Thoracic aorta (tissue), 2 donors: ENCODE measurements at regions not wholly inside any gene's neighbourhood (a gene's known extent, or its start where the extent isn't known, plus 50 kb on each side); places are given as distances from the start of the nearest gene placed in this dataset.

Source experiments
- ATAC-seq: fragments of 150-250 bp; one replicate; pipeline ENCODE4 v1.8.0; 2017; ENCODE audit warnings: low read depth; ENCODE audit not compliant: insufficient number of reproducible peaks, low FRiP score
- DNase-seq: peaks from one replicate; pipeline ENCODE4 v3.0.0-alpha.2; 2020; ENCODE audit warnings: low spot score
- H3K27ac ChIP-seq, 2 donors: fragments of 200-600 bp; sonication (generic); 1 replicate in 1 of 2; 2 replicates in 1 of 2; pipeline ENCODE4 v1.5.1; 2016; ENCODE audit warnings: mild to moderate bottlenecking in 2 of 2, moderate library complexity in 2 of 2
- H3K27me3 ChIP-seq: fragments of 200-600 bp; sonication (generic); replicated peaks from 2 replicates; pipeline ENCODE4 v1.6.0; 2016; ENCODE audit warnings: mild to moderate bottlenecking; ENCODE audit not compliant: insufficient read depth
- H3K36me3 ChIP-seq: fragments of 200-600 bp; sonication (generic); one replicate; pipeline ENCODE4 v1.5.1; 2016
- H3K4me1 ChIP-seq, 2 donors: fragments of 200-600 bp; sonication (generic); 1 replicate in 1 of 2; 2 replicates in 1 of 2; pipeline versions ENCODE4 v1.5.1 to v1.6.0; 2016; ENCODE audit warnings: low read depth in 2 of 2, mild to moderate bottlenecking in 1 of 2; ENCODE audit not compliant: control insufficient read depth in 1 of 2
- H3K4me3 ChIP-seq: fragments of 200-600 bp; sonication (generic); 2 replicates; pipeline ENCODE4 v1.5.1; 2016; ENCODE audit warnings: mild to moderate bottlenecking
- H3K9me3 ChIP-seq: fragments of 200-600 bp; sonication (generic); 2 replicates; pipeline ENCODE4 v1.5.1; 2016
- TF ChIP-seq, protein P1 (sequence below): fragments of 200-600 bp; sonication (generic); IDR thresholded peaks from one replicate; pipeline ENCODE4 v1.5.1; 2019; ENCODE audit warnings: antibody characterized with exemption

DNA sequence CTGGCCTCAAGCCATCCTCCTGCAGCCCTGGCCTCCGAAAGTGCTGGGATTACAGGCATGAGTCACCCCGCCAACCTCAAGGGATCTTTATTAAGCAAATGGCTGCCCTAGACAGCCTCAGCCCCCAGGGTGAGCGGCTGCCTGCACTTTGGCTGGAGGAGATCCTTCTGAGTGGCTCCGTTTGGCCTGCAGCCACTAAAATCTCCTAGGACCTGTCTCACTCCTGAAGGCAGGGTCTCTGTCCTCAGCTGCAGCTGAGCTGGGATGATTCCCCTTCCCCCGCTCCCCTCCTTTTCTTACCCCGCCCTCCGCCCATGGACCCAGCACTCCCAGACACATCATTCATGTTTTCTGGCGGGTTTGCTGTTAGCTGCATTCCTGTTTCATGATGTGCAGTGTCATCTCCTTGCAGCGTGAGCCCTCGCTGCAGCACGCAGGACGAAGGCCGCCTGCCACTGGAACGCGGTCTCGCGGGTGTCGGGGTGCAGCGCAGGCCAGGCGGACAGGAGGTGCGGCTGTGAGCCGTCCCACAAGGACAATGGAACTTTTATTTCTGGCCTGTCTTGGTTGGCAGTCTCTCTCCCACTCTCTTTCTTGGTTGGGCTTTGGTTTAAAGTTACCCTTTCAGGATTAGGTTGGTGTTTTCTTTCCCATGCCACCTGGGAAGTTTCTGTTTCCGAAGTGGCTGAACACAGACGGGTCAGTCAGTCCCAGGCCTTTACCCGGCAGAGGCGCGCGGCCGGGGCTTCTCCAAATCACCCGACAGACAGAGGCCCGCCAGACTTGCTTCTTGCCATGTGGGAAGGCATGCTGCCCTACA lies 137.1 kb downstream of the FOXD1 start:
- H3K27ac ChIP-seq = peak overlapping the region; percentile 66 to 74
- DNase-seq = peak; percentile 30
- no peaks in the 10 kb centered on the region for H3K9me3 ChIP-seq
- peak overlapping the region; percentile 54 for H3K4me3 ChIP-seq
- TF ChIP-seq, protein P1, sequence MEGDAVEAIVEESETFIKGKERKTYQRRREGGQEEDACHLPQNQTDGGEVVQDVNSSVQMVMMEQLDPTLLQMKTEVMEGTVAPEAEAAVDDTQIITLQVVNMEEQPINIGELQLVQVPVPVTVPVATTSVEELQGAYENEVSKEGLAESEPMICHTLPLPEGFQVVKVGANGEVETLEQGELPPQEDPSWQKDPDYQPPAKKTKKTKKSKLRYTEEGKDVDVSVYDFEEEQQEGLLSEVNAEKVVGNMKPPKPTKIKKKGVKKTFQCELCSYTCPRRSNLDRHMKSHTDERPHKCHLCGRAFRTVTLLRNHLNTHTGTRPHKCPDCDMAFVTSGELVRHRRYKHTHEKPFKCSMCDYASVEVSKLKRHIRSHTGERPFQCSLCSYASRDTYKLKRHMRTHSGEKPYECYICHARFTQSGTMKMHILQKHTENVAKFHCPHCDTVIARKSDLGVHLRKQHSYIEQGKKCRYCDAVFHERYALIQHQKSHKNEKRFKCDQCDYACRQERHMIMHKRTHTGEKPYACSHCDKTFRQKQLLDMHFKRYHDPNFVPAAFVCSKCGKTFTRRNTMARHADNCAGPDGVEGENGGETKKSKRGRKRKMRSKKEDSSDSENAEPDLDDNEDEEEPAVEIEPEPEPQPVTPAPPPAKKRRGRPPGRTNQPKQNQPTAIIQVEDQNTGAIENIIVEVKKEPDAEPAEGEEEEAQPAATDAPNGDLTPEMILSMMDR = no peak
- no peaks in the 10 kb centered on the region for H3K27me3 ChIP-seq
- no peaks in the 10 kb centered on the region for H3K36me3 ChIP-seq
- peaks cover 3 to 29% of the 10 kb centered on the region in 2 donors for H3K4me1 ChIP-seq
- peak; percentile 67 for ATAC-seq

DNA sequence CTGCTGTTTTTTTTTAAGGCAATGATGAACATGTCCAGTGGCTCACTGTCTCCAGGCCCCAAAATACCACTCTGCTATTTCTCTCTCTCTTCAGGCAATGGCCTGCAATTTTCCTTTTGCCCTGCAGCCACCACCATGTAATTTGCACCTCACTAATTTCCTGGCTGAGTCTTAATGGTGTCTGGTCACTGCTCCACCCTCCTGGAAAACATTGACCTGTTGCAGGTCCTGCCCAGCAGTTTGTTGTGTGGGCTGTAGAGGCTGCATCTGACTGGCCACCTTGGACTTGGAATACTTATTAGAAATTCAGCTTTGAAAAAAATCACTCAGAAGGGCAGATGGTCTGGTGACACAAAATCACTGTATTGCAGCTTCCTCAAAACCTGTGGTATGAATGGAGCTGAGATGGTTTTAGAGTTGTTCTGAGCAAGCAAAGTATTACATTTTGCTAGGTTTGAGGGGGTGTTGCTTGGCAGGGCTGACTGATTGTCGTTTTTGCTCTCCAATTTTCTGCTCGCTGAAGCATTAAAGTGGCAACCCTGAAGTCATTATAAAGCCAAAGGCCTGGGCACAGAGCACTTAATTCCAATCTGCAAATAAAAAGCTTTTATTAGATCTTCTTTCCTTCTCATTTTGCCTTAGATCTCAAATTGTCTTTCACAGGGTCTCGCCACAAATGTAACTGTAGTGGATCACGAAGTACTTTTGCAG lies 134.8 kb downstream of the TMEM174 start:
- no peak for ATAC-seq

DNA sequence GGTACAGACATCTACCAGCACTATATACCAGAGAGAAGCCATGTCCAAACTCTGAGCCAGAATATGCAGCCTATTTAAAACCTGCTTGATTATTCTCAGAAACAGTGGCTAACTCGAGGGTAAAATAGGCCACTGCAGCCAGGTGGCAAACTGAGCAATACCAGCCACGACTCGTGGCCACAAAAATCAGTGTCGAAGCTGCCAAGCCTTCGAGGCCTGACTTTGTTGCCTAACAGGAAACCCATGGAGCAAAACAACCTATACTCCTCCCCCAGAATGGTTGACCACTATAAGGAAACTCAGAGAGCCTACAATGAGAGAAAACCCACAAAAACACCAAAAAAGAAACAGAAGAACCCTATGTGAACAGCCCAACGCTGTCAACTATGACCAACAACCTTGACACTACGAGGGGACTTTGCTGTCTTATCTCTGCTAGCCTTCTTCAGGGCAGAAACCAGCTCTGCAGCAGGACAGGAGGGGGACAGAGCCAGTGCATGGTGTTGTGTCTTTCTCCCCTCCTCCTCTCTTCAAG lies 133.8 kb downstream of the TMEM174 start:
- no peaks in the 10 kb centered on the region for H3K36me3 ChIP-seq
- H3K9me3 ChIP-seq = no peaks in the 10 kb centered on the region
- peaks cover 4% of the 10 kb centered on the region for H3K27me3 ChIP-seq
- no peak for ATAC-seq
- TF ChIP-seq, protein P1 = no peak
- peaks cover 0 to 21% of the 10 kb centered on the region in 2 donors for H3K4me1 ChIP-seq
- no peak overlapping the region for H3K27ac ChIP-seq
- no peak overlapping the region for H3K4me3 ChIP-seq
- no peak for DNase-seq

More for the DNA sequence above, 134.8 kb downstream of the TMEM174 start:
- H3K9me3 ChIP-seq = no peaks in the 10 kb centered on the region
- peaks cover 4% of the 10 kb centered on the region for H3K27me3 ChIP-seq
- no peak for DNase-seq
- H3K27ac ChIP-seq = no peak overlapping the region
- TF ChIP-seq, protein P1 = no peak
- H3K36me3 ChIP-seq = no peaks in the 10 kb centered on the region
- peaks cover 3 to 31% of the 10 kb centered on the region in 2 donors for H3K4me1 ChIP-seq
- H3K4me3 ChIP-seq = no peak overlapping the region

DNA sequence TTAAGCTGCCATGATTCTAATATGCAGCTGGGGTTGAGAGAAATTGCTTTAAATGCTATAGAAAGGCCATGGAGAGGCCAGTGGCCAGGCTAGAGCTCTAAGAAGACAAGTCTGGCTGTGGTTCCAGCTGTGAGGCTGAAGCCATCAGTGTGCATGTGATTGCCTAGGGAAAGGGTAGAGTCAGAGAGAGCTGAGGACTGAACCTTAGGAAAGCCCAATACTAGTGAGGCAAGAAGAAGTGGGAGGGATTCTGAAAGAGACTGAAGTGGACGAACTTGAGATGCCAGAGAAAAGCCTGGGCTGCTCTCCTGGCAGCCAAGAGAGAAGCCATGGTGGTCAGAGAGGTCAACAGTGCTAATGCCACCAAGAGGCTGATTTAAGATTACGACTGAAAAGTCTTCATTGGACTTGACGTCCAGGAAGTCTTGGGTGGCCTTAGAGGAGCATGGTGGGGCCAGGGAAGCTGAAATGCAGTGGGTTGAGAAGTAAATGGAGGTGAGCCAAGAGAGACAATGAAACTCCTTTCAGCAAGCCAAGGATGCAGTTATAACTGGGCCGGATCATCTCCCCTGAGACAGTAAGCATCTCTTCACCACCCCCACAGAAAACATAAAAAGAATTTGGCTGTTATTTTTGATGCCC lies 133.2 kb downstream of the TMEM174 start:
- Histone ChIP-seq H3K4me1 (peaks cover 0 to 15% of the 10 kb centered on the region in 2 donors), H3K36me3 (no peaks in the 10 kb centered on the region), H3K27ac (no peak overlapping the region), H3K4me3 (no peak overlapping the region), H3K9me3 (no peaks in the 10 kb centered on the region), H3K27me3 (peaks cover 4% of the 10 kb centered on the region)
- DNase-seq (no peak), ATAC-seq (no peak)
- TF ChIP-seq, protein P1 = no peak

DNA sequence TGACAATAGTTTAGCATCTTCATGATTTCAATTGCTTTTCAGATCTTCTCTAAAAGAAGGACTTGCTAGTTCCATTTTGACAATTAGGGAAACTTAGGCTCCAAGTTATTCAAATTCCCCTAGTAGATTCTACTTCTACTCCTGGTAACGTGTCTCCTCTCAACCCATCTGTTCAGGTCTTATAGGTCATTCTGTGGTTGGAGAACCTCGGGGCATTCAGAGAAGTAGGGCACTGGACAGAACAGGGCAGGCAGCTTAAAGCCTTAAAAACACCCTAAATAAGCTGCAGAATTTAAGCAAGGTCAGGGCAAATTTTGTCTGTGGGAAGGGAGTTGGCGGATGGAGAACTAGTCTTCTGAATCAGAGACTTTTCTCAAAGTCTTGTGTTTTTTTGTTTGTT lies 132.4 kb downstream of the TMEM174 start:
- H3K4me1 ChIP-seq = peaks cover 0 to 8% of the 10 kb centered on the region in 2 donors
- H3K9me3 ChIP-seq = no peaks in the 10 kb centered on the region
- DNase-seq (no peak), ATAC-seq (no peak)
- H3K27ac ChIP-seq = no peak overlapping the region
- no peak overlapping the region for H3K4me3 ChIP-seq
- peaks cover 4% of the 10 kb centered on the region for H3K27me3 ChIP-seq
- no peaks in the 10 kb centered on the region for H3K36me3 ChIP-seq
- TF ChIP-seq, protein P1 = no peak
